GM23338 (cell line): ENCODE measurements at regions not wholly inside any gene's neighbourhood (a gene's known extent, or its start where the extent isn't known, plus 50 kb on each side); places are given as distances from the start of the nearest gene placed in this dataset.

Source experiments
- ATAC-seq: fragments of 200-7000 bp; cut with Tn5 transposase; 3 replicates; pipeline ENCODE4 v1.9.1; 2020
- DNase-seq: peaks from one replicate; pipeline ENCODE4 v3.0.0-alpha.2; 2015; ENCODE audit warnings: low spot score
- H2AFZ ChIP-seq: fragments of 200-600 bp; sonication (generic); 2 replicates; pipeline ENCODE4 v1.8.0; 2016; ENCODE audit warnings: antibody characterized with exemption, mild to moderate bottlenecking, moderate library complexity
- H3F3A ChIP-seq: fragments of 200-600 bp; sonication (generic); replicated peaks from 2 replicates; pipeline ENCODE4 v1.8.0; 2017; ENCODE audit warnings: antibody characterized with exemption, mixed run types, low read depth
- H3K27ac ChIP-seq: fragments of 200-600 bp; sonication (generic); 2 replicates; pipeline ENCODE4 v1.6.1; 2016; ENCODE audit warnings: low read depth
- H3K27me3 ChIP-seq: fragments of 200-600 bp; sonication (generic); 2 replicates; pipeline ENCODE4 v1.8.0; 2016; ENCODE audit warnings: mild to moderate bottlenecking, mixed run types, moderate library complexity; ENCODE audit not compliant: insufficient read depth
- H3K36me3 ChIP-seq: fragments of 200-600 bp; sonication (generic); 2 replicates; pipeline ENCODE4 v1.8.0; 2016; ENCODE audit warnings: mild to moderate bottlenecking; ENCODE audit not compliant: insufficient read depth
- H3K4me1 ChIP-seq: fragments of 200-600 bp; sonication (generic); 2 replicates; pipeline ENCODE4 v1.8.0; 2016; ENCODE audit warnings: mild to moderate bottlenecking, moderate library complexity; ENCODE audit not compliant: insufficient read depth
- H3K4me2 ChIP-seq: fragments of 200-600 bp; sonication (generic); 2 replicates; pipeline ENCODE4 v1.7.1; 2017; ENCODE audit warnings: mixed run types
- H3K4me3 ChIP-seq: fragments of 200-600 bp; sonication (generic); 2 replicates; pipeline ENCODE4 v1.6.1; 2016; ENCODE audit warnings: mixed run types
- H3K79me2 ChIP-seq: fragments of 200-600 bp; sonication (generic); replicated peaks from 2 replicates; pipeline ENCODE4 v1.8.0; 2017; ENCODE audit warnings: mild to moderate bottlenecking; ENCODE audit not compliant: insufficient read depth
- H3K9me2 ChIP-seq: fragments of 200-600 bp; sonication (generic); 2 replicates; pipeline ENCODE4 v1.8.0; 2017; ENCODE audit not compliant: insufficient read depth
- H4K20me1 ChIP-seq: fragments of 200-600 bp; sonication (generic); replicated peaks from 2 replicates; pipeline ENCODE4 v1.8.0; 2017; ENCODE audit warnings: mild to moderate bottlenecking; ENCODE audit not compliant: insufficient read depth
- H3K27ac Mint-ChIP-seq: 2 replicates; pipeline ENCODE4 v1.8.0; 2020; ENCODE audit warnings: inconsistent platforms, mild to moderate bottlenecking, moderate library complexity, mixed read lengths
- H3K27me3 Mint-ChIP-seq: 3 replicates; pipeline ENCODE4 v1.8.0; 2022; ENCODE audit warnings: low read depth, mild to moderate bottlenecking, moderate library complexity, mixed read lengths, inconsistent platforms; ENCODE audit not compliant: insufficient read depth, poor library complexity
- H3K36me3 Mint-ChIP-seq: 3 replicates; pipeline ENCODE4 v1.8.0; 2021; ENCODE audit warnings: low read depth, mild to moderate bottlenecking, inconsistent platforms, moderate library complexity, mixed read lengths
- H3K4me1 Mint-ChIP-seq: 3 replicates; pipeline ENCODE4 v1.8.0; 2020; ENCODE audit warnings: mild to moderate bottlenecking, inconsistent platforms, mixed read lengths
- H3K4me3 Mint-ChIP-seq: 3 replicates; pipeline ENCODE4 v1.8.0; 2021; ENCODE audit warnings: moderate library complexity, mild to moderate bottlenecking, inconsistent platforms, mixed read lengths
- H3K9me3 Mint-ChIP-seq: 3 replicates; pipeline ENCODE4 v1.8.0; 2020; ENCODE audit warnings: moderate library complexity, mild to moderate bottlenecking, inconsistent platforms, mixed read lengths
- CREB1 ChIP-seq: fragments of 250-450 bp; sonication (Bioruptor Pico); IDR thresholded peaks from 2 replicates; pipeline ENCODE4 v1.5.0; 2020; ENCODE audit warnings: low read depth, mild to moderate bottlenecking, moderate library complexity
- CTCF ChIP-seq, 2 experiments: fragments of 200-600 bp in 1 of 2; sonication (generic) in 1 of 2; conservative IDR thresholded peaks; 2 replicates each; pipeline versions ENCODE4 v1.5.1 to v1.6.1; 2016 to 2017; ENCODE audit warnings: antibody characterized with exemption in 2 of 2, low read depth in 2 of 2, mild to moderate bottlenecking in 2 of 2, moderate library complexity in 1 of 2
- ETS1 ChIP-seq: IDR thresholded peaks from 2 replicates; pipeline ENCODE4 v1.6.1; 2016; ENCODE audit warnings: antibody characterized with exemption
- EZH2 ChIP-seq: fragments of 200-600 bp; sonication (generic); IDR thresholded peaks from one replicate; pipeline ENCODE4 v1.8.0; 2017; ENCODE audit warnings: antibody characterized with exemption, mild to moderate bottlenecking, low read depth; ENCODE audit not compliant: unreplicated experiment
- EZH2phosphoT487 ChIP-seq: fragments of 200-600 bp; sonication (generic); IDR thresholded peaks from one replicate; pipeline ENCODE4 v1.8.1; 2018; ENCODE audit warnings: antibody characterized with exemption; ENCODE audit not compliant: unreplicated experiment
- JUNB ChIP-seq: IDR thresholded peaks from one replicate; pipeline ENCODE4 v1.6.1; 2016; ENCODE audit warnings: antibody characterized with exemption; ENCODE audit not compliant: unreplicated experiment
- NANOG ChIP-seq: IDR thresholded peaks from 2 replicates; pipeline ENCODE4 v1.6.1; 2016; ENCODE audit warnings: antibody characterized with exemption, borderline replicate concordance
- REST ChIP-seq: IDR thresholded peaks from one replicate; pipeline ENCODE4 v1.6.1; 2018; ENCODE audit warnings: antibody characterized with exemption; ENCODE audit not compliant: unreplicated experiment
- ZNF114 ChIP-seq: fragments of 250-450 bp; sonication (Bioruptor Pico); IDR thresholded peaks from 2 replicates; pipeline ENCODE4 v1.5.0; 2020; ENCODE audit warnings: mild to moderate bottlenecking, moderate library complexity
- ZNF331 ChIP-seq: fragments of 250-450 bp; sonication (Bioruptor Pico); IDR thresholded peaks from 2 replicates; pipeline ENCODE4 v1.5.0; 2020; ENCODE audit warnings: low read depth, mild to moderate bottlenecking, moderate library complexity
- ZNF462 ChIP-seq: fragments of 250-450 bp; sonication (Bioruptor Pico); IDR thresholded peaks from 2 replicates; pipeline ENCODE4 v1.5.0; 2020; ENCODE audit warnings: mild to moderate bottlenecking, moderate library complexity

- TF ChIP-seq ETS1 (no peak), EZH2phosphoT487 (no peak), NANOG (no peak), ZNF462 (CRISPR knock-in tag) (no peak), CREB1 (CRISPR knock-in tag) (no peak), REST (no peak), JUNB (no peak), EZH2 (no peak), ZNF331 (no peak), ZNF114 (CRISPR knock-in tag) (no peak), CTCF (conservative IDR thresholded peaks at IDR 0.05; ENCODE audit: low read depth in 2 of 2) (no peak)
- Histone ChIP-seq H3F3A (no peaks in the 10 kb centered on the region), H3K27me3 (no peaks in the 10 kb centered on the region), H2AFZ (no peak overlapping the region), H3K4me3 (no peak overlapping the region), H3K4me2 (no peak overlapping the region), H3K4me1 (peaks cover 5% of the 10 kb centered on the region; the same call in 1 of the 2 replicates), H3K79me2 (no peaks in the 10 kb centered on the region), H3K36me3 (no peaks in the 10 kb centered on the region), H4K20me1 (no peaks in the 10 kb centered on the region), H3K27ac (no peak overlapping the region), H3K9me2 (no peaks in the 10 kb centered on the region; the same call in 1 of the 2 replicates)
- Mint-ChIP-seq H3K36me3 (no peaks in the 10 kb centered on the region), H3K4me3 (no peak overlapping the region), H3K9me3 (no peaks in the 10 kb centered on the region), H3K27me3 (no peaks in the 10 kb centered on the region), H3K4me1 (peaks cover 13% of the 10 kb centered on the region; the same call in 2 of the 3 replicates), H3K27ac (no peak overlapping the region)
- DNase-seq = no peak
- ATAC-seq = no peak
Measured at GRCh38 chr7:17626235-17626634, 314.1 kb downstream of the SNX13 start.
